ENCODE measurements at regions not wholly inside any gene's neighbourhood (a gene's known extent, or its start where the extent isn't known, plus 50 kb on each side); places are given as distances from the start of the nearest gene placed in this dataset.
"Not testable (repeated sequence)": the region's sequence is repeated elsewhere in the genome, so short reads cannot be mapped to it uniquely, and the experiment has no call there.

- DNase-seq, result no peak
Observed at GRCh38 chr4:38279650-38280322, 319.6 kb downstream of the PTTG2 start.

- no peak for DNase-seq
Observed at GRCh38 chr4:38280323-38280706, 320.1 kb downstream of the PTTG2 start.

- no peak for DNase-seq
Observed at GRCh38 chr4:38281371-38282071, 321.3 kb downstream of the PTTG2 start.

- no peak for DNase-seq
Observed at GRCh38 chr4:38283724-38284123, 323.5 kb downstream of the PTTG2 start.

- DNase-seq, result no peak
Observed at GRCh38 chr4:38284294-38285030, 324.3 kb downstream of the PTTG2 start.

- DNase-seq, result no peak
Observed at GRCh38 chr4:38287101-38287851, 327.1 kb downstream of the PTTG2 start.

GRCh38 chr4:38289553-38289952, 329.4 kb downstream of the PTTG2 start:
- DNase-seq, result no peak

- no peak for DNase-seq
Observed at GRCh38 chr4:38290366-38290765, 330.2 kb downstream of the PTTG2 start.

- DNase-seq, result no peak
Observed at GRCh38 chr4:38290914-38291313, 330.7 kb downstream of the PTTG2 start.

- DNase-seq, result no peak
Observed at GRCh38 chr4:38292529-38292928, 332.3 kb downstream of the PTTG2 start.

GRCh38 chr4:38294238-38294637, 334.0 kb downstream of the PTTG2 start:
- DNase-seq, result no peak

- no peak for DNase-seq
Observed at GRCh38 chr4:38297061-38297460, 336.9 kb downstream of the PTTG2 start.

- DNase-seq, result no peak
Observed at GRCh38 chr4:38298868-38299713, 338.9 kb downstream of the PTTG2 start.

- DNase-seq, result no peak
Observed at GRCh38 chr4:38302910-38303309, 342.7 kb downstream of the PTTG2 start.

GRCh38 chr4:38304460-38304859, 344.3 kb downstream of the PTTG2 start:
- DNase-seq, result not testable (repeated sequence)

GRCh38 chr4:38306482-38307071, 346.4 kb downstream of the PTTG2 start:
- DNase-seq, result peak; percentile 52

GRCh38 chr4:38308728-38309311, 348.6 kb downstream of the PTTG2 start:
- DNase-seq, result no peak

GRCh38 chr4:38309471-38309870, 349.3 kb downstream of the PTTG2 start:
- no peak for DNase-seq

GRCh38 chr4:38310446-38311043, 350.3 kb downstream of the PTTG2 start:
- peak; percentile 76 for DNase-seq

- DNase-seq, result no peak
Observed at GRCh38 chr4:38311495-38312126, 351.4 kb downstream of the PTTG2 start.

GRCh38 chr4:38313175-38313574, 350.8 kb upstream of the KLF3 start:
- no peak for DNase-seq

Measured in stimulated activated CD4-positive, alpha-beta T cell treated with anti-CD3 and anti-CD28 coated beads, Interleukin-15, amount 100 ng/mL, for 24 hours (primary cell).